IMR-90 (cell line): ENCODE measurements at regions not wholly inside any gene's neighbourhood (a gene's known extent, or its start where the extent isn't known, plus 50 kb on each side); places are given as distances from the start of the nearest gene placed in this dataset.

Experiments
- BHLHE40 ChIP-seq: fragments of 150-350 bp; IDR thresholded peaks from 2 replicates; pipeline ENCODE4 v1.6.1; 2016; ENCODE audit warnings: mild to moderate bottlenecking, low read depth, low read length
- CEBPB ChIP-seq: IDR thresholded peaks from 2 replicates; pipeline ENCODE4 v1.6.1; 2012; ENCODE audit warnings: low read depth, low read length, improper control_type of control experiment
- CHD1 ChIP-seq: IDR thresholded peaks from 2 replicates; pipeline ENCODE4 v1.6.1; 2012; ENCODE audit warnings: low read depth, low read length, improper control_type of control experiment
- CTCF ChIP-seq: conservative IDR thresholded peaks from 2 replicates; pipeline ENCODE4 v1.5.1; 2012; ENCODE audit warnings: mild to moderate bottlenecking, low read depth, low read length, improper control_type of control experiment
- FOS ChIP-seq: fragments of 150-350 bp; IDR thresholded peaks from 2 replicates; pipeline ENCODE4 v1.6.1; 2016; ENCODE audit warnings: low read depth, low read length
- MAFK ChIP-seq: IDR thresholded peaks from 2 replicates; pipeline ENCODE4 v1.6.1; 2012; ENCODE audit warnings: low read depth, low read length, improper control_type of control experiment
- MXI1 ChIP-seq: IDR thresholded peaks from 2 replicates; pipeline ENCODE4 v1.6.1; 2012; ENCODE audit warnings: low read depth, mild to moderate bottlenecking, low read length, moderate library complexity, borderline replicate concordance
- POLR2A ChIP-seq: IDR thresholded peaks from 2 replicates; pipeline ENCODE4 v1.6.1; 2012; ENCODE audit warnings: mild to moderate bottlenecking, low read depth, low read length
- RAD21 ChIP-seq: IDR thresholded peaks from 2 replicates; pipeline ENCODE4 v1.6.1; 2012; ENCODE audit warnings: low read length, improper control_type of control experiment
- SMC3 ChIP-seq: fragments of 150-350 bp; IDR thresholded peaks from 2 replicates; pipeline ENCODE4 v1.6.1; 2016; ENCODE audit warnings: low read depth, mild to moderate bottlenecking, antibody characterized with exemption, low read length, moderate library complexity
- USF2 ChIP-seq: fragments of 150-350 bp; IDR thresholded peaks from 2 replicates; pipeline ENCODE4 v1.6.1; 2017; ENCODE audit warnings: mild to moderate bottlenecking, antibody characterized with exemption, low read length, low read depth

DNA sequence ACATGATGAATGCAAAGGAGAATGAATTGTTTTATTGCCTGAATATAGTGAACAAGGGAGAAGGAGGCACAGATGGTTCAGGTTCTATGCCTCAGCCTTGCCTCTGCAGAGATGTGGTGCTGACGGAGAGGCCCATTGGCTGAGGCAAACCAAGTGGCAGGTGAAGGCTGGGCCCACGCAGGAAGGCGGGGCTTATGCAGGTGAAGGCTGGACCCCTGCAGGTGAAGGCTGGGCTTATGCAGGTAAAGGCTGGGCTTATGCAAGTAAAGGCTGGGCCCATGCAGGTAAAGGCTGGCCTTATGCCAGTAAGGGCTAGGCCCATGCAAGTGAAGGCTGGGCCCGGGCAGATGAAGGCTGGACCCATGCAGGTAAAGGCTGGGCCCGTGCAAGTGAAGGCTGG, 414.7 kb downstream of the LRATD1 start:
- TF ChIP-seq MXI1 (no peak), CTCF (no peak), CHD1 (no peak), MAFK (no peak), POLR2A (no peak), BHLHE40 (no peak), USF2 (no peak), CEBPB (no peak), FOS (no peak), RAD21 (no peak), SMC3 (no peak)
